DOHH2 (cell line): ENCODE measurements at regions not wholly inside any gene's neighbourhood (a gene's known extent, or its start where the extent isn't known, plus 50 kb on each side); places are given as distances from the start of the nearest gene placed in this dataset.

Experiments used
- EZH2phosphoT487 ChIP-seq: fragments of 200-600 bp; sonication (generic); IDR thresholded peaks from 2 replicates; pipeline ENCODE4 v1.6.1; 2017; ENCODE audit warnings: borderline replicate concordance, mild to moderate bottlenecking, antibody characterized with exemption, low read length, moderate library complexity, mixed read lengths
- TF ChIP-seq, protein P1 (sequence below): fragments of 200-600 bp; sonication (generic); IDR thresholded peaks from one replicate; pipeline ENCODE4 v1.5.1; 2014; ENCODE audit warnings: antibody characterized with exemption, mild to moderate bottlenecking, low read depth, low read length; ENCODE audit not compliant: poor library complexity, severe bottlenecking

GRCh38 chr3:24748520-24748919 lies 253.9 kb upstream of the THRB start:
- TF ChIP-seq, protein P1, sequence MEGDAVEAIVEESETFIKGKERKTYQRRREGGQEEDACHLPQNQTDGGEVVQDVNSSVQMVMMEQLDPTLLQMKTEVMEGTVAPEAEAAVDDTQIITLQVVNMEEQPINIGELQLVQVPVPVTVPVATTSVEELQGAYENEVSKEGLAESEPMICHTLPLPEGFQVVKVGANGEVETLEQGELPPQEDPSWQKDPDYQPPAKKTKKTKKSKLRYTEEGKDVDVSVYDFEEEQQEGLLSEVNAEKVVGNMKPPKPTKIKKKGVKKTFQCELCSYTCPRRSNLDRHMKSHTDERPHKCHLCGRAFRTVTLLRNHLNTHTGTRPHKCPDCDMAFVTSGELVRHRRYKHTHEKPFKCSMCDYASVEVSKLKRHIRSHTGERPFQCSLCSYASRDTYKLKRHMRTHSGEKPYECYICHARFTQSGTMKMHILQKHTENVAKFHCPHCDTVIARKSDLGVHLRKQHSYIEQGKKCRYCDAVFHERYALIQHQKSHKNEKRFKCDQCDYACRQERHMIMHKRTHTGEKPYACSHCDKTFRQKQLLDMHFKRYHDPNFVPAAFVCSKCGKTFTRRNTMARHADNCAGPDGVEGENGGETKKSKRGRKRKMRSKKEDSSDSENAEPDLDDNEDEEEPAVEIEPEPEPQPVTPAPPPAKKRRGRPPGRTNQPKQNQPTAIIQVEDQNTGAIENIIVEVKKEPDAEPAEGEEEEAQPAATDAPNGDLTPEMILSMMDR = no peak
- no peak for TF ChIP-seq EZH2phosphoT487
